GM19025 (cell line): ENCODE measurements at regions not wholly inside any gene's neighbourhood (a gene's known extent, or its start where the extent isn't known, plus 50 kb on each side); places are given as distances from the start of the nearest gene placed in this dataset.
"Not testable (repeated sequence)": the region's sequence is repeated elsewhere in the genome, so short reads cannot be mapped to it uniquely, and the experiment has no call there.

ENCODE experiments used
- ATAC-seq: cut with Tn5 transposase; IDR thresholded peaks from one replicate; pipeline ENCODE4 v1.9.1; 2021; ENCODE audit warnings: mild to moderate bottlenecking, low read depth, moderate library complexity; ENCODE audit not compliant: unreplicated experiment

DNA sequence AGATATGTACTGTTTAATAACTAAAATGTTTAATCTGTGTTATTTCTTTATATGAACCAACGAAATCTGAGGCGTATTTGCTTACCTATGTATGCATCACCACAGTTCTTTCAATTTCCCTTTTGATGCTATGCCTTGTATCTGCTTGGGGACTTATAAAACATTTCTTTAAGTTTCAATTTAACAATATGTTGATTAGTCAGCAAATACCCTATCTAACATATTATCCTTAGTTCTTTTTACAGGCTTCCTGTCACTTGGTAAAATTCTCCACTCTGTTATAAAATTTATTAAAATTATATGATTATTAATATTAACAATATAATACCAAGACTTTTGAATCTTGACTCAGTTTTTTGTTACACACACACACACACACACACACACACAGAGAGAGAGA, 174.3 kb downstream of the CPS1 start:
- no peak for ATAC-seq

DNA sequence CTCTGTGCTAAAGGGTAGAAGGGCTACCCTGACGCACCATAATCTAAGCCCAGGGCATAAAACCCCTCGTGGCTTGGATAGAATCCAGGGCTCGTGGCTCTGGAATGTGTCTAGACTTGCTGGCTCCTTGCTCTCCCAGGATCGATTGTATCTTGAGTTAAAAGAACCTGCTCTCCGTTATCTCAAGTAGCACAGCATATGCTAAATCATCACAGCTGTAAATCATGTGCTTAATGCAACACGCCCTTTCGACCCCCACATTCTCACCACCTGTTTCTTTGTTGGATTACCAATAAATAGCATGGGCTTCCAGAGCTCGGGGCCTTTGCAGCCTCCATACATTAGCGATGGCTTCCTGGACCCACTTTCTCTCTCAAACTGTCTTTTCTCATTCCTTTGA, 190.4 kb downstream of the CPS1 start:
- ATAC-seq, result not testable (repeated sequence)

DNA sequence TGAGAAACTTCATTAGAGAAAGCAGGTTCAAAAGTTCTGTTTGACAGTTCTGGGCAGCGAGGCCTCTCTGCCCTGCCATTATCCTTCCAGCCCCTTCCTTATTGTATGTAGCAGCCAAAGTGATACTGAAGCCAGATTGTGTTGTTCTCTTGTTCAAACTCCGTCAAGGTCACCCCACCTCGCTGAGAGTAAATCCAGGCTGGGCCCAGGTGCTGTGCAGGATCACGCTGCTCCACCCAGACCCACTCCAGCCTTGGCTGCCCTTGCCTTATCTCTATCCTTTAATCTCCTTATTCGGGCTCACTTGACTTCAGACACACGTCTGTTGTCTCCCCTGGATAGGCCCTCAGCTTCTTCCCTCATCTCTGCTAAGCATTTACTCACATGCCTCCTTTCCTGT, 196.1 kb downstream of the CPS1 start:
- no peak for ATAC-seq

DNA sequence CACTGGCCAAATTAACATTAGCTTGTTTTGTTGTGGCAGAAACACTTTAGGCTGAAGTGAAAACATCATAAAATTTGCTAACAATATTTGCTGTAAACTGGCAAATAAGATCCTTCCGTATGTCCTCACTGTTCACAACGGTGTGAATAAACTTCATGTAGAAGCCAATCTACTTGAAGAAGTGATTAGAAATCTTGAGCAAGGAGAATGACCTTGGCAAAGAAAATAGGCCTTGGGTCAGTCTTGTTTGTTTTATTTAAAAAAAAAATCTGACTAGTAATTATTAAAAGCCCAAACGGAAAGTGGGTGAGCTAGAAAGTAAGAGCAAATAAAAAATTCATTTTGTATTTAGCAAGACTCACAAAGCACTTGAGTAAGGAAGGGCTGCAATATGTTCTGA, 197.0 kb downstream of the CPS1 start:
- no peak for ATAC-seq

DNA sequence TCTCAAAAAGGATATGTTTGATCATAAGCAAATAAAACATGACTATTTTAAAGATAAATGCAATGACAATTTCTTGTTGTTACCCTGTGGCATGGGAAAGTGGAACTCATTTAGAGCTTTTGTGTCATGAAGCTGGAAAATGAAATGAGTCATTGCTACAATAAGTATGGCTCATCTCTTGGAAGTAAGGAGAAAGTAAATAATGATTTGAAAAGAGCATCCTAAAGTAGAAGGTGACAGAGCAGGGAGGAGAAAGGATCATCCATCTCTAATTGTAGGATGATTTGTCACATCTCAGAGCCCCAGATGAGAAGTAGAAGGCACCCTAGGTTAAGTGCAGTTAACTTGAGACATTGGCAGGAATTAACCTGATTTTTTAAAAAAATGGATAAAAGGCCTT, 200.5 kb downstream of the CPS1 start:
- ATAC-seq, result no peak

DNA sequence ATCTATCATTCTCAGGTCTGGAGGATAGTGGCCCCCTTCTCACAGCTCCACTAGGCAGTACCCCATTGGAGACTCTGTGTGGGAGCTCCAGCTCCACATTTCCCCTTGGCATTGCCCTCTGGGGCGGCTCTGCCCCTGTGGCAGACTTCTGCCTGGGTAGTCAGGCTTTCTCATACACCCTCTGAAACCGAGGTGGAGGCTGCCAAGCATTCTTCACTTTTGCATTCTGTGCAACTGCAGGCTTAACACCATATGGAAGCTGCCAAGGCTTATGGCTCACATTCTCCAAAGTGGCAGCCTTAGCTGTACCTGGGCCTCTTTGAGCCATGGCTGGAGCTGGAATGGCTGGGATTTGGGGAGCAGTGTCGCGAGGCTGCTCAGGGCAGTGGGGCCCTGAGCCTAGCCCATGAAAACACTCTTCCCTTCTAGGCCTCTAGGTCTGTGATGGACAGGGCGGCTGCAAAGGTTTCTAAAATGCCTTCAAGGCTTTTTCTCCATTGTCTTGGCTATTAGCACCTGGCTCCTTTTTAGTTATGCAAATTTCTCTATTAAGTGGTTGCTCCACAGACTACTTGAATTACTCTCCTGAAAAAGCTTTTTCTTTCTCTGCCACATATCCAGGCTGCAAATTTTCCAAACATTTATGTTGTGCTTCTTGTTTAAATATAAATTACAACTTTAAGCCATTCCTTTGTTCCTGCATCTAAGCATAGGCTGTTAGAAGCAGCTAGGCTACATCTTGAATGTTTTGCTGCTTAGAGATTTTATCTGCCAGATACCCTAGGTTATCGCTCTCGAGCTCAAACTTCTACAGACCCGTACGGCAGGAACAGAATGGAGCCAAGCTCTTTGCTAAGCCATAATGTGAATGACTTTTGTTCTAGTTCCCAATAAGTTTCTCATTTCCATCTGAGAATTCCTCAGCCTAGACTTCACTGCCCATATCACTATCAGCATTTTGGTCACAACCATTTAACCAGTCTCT, 206.5 kb downstream of the CPS1 start:
- no peak for ATAC-seq

DNA sequence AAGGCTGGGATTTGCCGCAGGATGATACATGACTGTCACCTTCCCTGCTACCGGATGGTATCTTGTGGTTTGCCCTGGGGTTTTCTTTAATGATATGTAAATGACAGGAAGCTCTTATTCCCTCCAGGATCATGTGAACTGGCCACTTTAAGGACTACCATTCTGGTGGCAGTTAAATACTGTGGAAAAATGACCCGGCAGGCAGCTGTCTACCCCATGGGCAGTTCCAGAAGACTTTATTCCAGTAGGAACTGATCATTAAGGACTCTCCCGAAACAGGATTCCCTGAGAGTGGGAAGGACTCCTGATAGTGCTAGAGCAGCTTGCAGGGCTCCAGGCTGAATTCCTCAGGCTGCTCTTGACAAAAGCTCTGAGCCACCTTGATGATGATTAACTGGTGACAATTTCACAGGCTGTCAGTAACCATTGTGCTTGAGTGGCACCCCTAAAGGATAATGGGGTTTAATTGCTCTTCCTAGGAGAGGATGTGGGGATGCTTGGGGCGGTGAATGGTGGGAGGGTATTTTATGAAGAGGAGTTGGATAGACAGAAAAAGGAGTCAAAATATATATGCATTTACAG, 212.0 kb downstream of the CPS1 start:
- ATAC-seq, result no peak

DNA sequence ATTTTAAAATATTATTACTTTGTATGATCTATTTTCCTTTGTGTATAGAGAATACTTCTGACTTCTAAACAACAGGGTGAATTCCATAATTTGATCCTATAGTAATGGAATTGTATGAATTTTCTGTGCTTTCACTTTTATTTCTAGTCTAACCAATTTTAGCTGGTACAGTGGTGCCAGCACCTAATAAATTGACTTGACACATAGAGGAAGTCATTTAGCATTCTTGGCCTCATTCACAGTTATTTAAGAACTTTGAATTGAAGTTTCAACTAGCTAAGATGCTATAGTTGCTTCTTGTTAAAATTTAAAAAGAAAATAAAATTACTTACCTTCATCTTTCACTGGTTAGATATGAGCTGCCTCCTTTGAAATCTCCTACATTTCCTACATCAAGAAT, 220.4 kb downstream of the CPS1 start:
- ATAC-seq, result no peak

DNA sequence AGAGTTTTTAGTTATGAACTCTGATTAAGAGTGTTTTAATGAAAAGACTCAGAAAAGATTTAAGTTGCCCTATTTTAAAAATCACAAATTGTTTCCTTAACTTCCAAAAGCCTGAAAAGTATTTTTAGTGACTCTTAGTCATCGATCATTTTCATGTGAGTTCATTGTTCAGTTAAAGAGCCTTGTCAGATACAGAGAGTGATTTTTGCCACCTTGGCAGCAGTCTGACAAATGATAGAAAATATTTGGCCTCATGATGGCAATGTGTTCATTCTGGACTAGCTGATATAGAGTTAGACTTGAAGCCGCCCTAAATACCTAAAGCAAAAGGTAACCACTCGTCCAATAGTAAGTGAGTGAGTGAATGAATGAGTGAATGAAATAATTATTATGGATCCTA, 225.8 kb downstream of the CPS1 start:
- ATAC-seq, result no peak

DNA sequence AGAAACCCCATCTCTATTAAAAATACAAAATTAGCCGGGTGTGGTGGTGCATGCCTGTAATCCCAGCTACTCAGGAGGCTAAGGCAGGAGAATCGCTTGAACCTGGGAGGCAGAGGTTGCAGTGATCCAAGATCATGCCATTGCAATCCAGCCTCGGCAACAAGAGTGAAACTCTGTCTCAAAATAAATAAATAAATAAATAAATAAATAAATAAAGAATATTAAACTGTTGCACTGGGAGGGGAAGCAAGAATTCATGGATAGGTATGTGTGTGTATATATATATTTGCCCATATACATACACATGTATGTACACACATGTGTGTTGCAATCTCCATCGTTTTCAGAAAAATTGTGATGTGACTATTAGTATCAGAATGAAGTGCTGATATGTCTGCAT, 231.4 kb downstream of the CPS1 start:
- ATAC-seq, result not testable (repeated sequence)

DNA sequence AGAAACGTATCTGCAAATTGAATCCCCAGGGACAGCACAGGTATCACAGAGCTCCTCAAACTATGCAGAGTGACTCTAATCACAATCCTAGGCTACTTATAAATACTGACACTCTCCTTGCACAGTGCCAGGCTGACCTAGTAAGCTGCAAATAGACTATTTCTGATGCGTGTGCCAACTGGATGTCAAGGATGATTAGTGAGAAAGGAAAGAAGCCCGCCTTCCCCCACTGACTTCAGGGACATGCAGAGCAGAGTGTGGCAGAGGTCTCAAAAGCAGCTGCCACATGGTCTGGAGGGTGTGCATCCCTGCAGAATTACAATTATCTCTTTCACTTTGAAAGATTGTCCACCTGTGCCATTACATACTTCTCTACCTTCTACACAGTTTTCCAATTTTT, 235.6 kb downstream of the CPS1 start:
- no peak for ATAC-seq

DNA sequence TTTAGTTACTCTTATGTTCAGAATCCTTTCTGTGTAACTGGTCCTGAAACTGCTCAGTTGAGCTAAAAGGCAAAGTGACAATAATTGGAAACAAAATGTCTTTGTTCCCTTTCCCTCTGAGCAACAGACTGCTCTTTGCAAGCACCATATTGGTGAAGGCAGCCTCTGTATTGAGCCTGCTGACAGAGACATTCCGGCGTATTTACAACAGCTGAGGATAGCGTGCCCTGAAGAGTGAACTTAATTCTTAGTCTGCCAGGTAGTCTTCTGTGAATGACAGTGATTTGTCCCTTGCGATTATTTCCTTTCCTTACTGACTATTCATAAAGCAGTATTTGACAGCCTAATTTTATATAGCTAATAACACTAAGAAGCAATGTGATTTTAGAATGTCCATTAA, 239.1 kb downstream of the CPS1 start:
- ATAC-seq, result no peak

DNA sequence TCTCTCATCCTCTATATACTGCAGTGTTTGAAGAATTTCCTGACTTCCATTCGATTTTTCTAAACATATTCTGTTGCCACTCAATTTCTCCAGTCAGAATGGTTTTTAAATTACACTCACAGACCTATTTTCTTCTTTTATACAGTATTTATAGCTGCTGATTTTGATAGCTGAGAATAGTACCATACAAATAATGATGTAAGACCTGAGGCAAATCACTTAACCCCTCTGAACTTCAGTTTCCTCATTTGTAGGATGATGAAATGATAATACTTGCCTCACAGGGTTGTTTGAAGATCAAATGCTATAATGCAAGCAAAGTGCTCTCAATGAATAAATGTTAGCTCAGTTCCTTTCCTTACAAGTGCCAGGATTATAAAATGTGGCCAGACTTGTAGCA, 241.8 kb downstream of the CPS1 start:
- ATAC-seq, result no peak

DNA sequence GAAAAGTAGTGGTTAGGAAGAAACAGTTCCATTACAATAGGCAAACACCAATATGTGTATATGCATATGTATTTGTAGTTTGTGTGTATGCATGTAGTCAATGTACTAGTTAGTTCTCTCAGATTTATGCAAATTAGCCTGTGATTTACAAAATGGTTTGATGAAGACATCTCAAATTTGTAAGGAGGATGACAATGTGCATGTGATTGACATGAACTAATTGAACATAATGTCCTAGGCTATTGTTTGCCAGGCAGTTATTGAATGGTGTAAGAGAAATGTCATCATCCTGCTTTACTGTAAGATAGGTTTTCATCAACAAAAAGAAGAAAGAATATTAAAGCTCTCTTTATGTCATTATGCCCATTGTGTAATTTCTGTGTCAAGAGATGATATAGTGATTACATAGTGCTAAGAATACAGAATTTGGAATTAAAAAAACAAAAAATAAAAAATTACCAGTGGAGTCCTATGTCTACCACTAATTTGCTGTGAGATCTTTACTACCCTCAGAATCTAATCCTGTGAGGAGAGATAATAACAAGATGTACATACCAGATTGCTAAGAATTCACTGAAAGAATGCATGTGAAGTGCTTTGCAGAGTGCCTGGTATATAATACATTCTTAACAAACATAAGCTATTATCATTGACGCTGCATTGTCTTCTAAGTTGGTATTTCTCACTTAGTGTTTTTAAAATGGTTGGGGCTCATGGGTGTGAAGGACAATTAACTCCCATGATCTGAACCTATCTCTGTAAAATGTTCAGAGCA, 258.0 kb downstream of the CPS1 start:
- no peak for ATAC-seq

DNA sequence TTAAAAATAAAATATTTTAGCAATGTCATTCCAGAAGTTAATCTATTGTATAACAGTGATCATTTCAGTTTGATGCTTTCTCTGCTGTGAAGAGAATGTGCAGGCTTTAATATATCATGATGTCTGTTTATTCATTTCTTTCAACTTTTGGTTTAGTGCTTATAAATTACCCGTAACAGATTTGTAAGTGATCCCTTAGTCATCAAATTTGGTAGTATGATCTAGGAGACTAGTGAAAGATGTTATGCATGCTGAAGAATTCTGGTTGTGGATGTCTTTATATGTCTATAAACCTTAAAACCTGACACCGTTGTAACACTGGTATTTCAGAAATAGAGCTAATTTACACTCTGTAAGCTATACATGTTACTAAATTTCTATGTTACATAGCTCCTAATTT, 260.4 kb downstream of the CPS1 start:
- no peak for ATAC-seq

DNA sequence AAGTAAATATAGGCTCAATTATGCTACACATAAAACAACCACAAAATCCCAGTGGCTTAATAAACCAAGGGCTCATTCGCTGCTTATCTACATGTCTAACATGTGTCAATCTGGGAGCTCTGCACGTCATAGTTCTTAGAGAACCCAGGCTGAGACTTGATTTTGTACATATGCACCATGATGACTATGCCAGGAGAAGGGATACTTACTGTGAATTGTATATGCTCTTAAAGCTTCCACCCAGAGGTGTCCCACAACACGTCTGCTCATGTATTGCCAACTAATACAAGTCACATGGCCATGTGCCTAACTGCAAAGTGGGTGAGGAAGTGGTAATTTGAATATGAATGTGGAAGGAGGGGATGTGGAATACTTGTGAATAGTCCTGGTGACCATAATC, 262.1 kb downstream of the CPS1 start:
- no peak for ATAC-seq

DNA sequence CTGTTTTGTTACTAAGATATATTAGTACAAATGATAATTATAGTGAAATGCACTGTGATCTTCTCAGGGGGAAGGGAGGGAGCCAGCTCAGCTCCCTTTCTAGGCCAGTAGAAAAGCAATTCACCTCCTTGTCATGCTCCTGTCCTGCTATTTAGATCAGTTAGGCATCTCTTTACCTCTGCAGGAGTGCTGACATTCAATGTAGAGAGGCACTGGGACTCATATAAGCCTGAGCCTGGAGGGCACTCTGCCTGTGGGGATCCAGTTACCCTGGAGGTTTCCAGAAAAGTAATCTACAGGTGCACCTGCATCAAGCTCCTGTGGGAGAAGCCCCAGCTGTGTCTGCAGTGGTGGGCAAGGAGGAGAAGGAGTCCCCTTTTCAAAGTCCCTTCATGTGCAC, 277.0 kb downstream of the CPS1 start:
- ATAC-seq, result no peak

DNA sequence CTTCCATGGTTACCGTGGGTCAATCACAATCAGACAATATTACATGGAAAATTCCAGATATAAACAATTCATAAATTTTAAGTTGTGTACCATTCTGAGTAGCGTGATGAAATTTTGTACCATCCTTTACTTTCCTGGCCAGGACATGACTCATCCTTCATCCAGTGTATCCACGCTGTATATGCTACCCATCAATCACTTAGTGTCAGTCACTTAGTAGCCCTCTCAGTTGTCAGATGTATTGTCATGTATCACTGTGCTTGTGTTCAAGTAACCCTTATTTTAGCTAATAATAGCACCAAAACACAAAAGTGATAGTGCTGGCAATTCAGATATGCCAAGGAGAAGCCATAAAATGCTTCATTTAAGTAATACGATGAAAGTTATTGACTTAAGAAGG, 282.6 kb downstream of the CPS1 start:
- no peak for ATAC-seq

DNA sequence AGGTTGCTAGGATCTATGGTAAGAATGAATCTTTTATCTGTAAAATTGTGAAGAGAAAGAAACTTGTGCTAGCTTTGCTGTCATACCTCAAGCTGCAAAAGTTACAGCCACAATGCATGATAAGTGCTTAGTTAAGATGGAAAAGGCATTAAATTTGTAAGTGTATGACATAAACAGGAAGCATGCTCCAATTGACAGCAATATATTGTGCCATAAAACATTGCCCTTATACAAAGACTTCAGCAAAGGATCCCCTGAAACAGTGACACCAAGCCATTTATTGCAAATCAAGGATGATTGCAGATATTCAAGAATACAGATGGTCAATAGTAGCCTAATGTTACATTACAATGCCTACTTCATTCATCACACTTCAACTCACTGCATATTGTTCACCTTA, 283.1 kb downstream of the CPS1 start:
- no peak for ATAC-seq

DNA sequence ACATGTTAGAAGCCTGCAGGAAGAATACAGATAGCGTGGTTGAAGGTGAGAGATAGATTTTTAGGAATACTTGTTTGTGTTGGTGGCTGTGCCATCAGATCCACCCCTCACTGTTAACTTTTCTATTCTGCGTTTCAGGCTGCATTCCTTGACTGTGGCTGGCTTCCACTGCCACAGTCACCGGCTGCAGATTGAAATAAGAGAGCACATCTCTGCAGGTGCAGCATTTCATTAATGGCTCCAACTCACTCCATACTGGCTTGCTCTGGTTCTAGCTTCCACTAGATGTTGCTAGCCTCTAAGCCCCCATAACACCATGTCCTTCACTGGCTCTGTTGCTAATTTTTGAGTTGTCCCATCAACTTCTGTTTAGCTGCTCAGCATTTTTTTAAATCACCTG, 286.5 kb downstream of the CPS1 start:
- no peak for ATAC-seq

DNA sequence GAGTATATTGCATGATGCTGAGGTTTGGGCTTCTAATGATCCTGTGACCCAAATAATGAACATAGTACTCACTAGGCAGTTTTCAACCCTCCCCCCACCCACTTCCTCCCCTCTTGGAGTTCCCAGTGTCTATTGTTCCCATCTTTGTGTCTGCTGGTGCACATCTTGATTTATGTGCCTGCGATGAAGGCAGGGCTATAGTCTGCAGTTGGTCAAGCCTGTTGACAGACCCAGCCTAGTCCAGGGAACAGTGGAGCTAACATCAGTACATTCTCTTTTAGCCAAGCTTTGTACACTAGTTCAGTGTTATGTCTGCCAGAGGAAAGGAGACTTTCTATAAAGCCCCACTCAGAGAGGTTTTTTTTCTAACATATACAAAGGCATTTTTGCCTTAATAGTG, 287.6 kb downstream of the CPS1 start:
- ATAC-seq, result no peak
